H1 (cell line): ENCODE measurements at regions not wholly inside any gene's neighbourhood (a gene's known extent, or its start where the extent isn't known, plus 50 kb on each side); places are given as distances from the start of the nearest gene placed in this dataset.
"Not testable (repeated sequence)": the region's sequence is repeated elsewhere in the genome, so short reads cannot be mapped to it uniquely, and the experiment has no call there.

ENCODE experiments used
- CTCF ChIA-PET: fragments of 300-600 bp; sonication (Branson Sonifier 250); formaldehyde crosslinking; loops from one replicate; lab custom pipeline; 2021; ENCODE audit not compliant: partially characterized antibody; lab: Charles Lee
- POLR2A ChIA-PET: fragments of 300-600 bp; sonication (Branson Sonifier 250); formaldehyde crosslinking; loops from one replicate; lab custom pipeline; 2021; ENCODE audit warnings: inconsistent platforms; ENCODE audit not compliant: partially characterized antibody; lab: Charles Lee
- DNase-seq, 2 experiments: peaks; one replicate each; pipeline versions ENCODE4 v3.0.0 to v3.0.0-alpha.2; 2010 to 2022; ENCODE audit warnings: low spot score in 2 of 2, low read depth in 1 of 2, mixed read lengths in 1 of 2
- FAIRE-seq: peaks from 2 replicates; lab custom pipeline; 2011; peaks lifted over from hg19 to GRCh38; lab: Jason Lieb, UNC
- H2AFZ ChIP-seq: 2 replicates; pipeline ENCODE4 v1.8.1; 2012; ENCODE audit warnings: low read length, inconsistent platforms
- H2AK5ac ChIP-seq: 2 replicates; pipeline ENCODE4 v1.6.1; 2013; ENCODE audit warnings: low read depth, low read length
- H2BK120ac ChIP-seq: replicated peaks from 2 replicates; pipeline ENCODE3; 2013; ENCODE audit warnings: low read depth, low read length, inconsistent platforms
- H2BK12ac ChIP-seq: 2 replicates; pipeline ENCODE4 v1.6.1; 2013; ENCODE audit warnings: low read depth, low read length
- H2BK15ac ChIP-seq: 2 replicates; pipeline ENCODE4 v1.6.1; 2013; ENCODE audit warnings: low read length
- H2BK20ac ChIP-seq: 2 replicates; pipeline ENCODE4 v1.6.1; 2013; ENCODE audit warnings: low read length
- H2BK5ac ChIP-seq: 2 replicates; pipeline ENCODE4 v1.6.1; 2013; ENCODE audit warnings: low read depth, low read length
- H3K14ac ChIP-seq: 2 replicates; pipeline ENCODE4 v1.6.1; 2013; ENCODE audit warnings: inconsistent platforms; ENCODE audit not compliant: insufficient read length
- H3K18ac ChIP-seq: 2 replicates; pipeline ENCODE4 v1.6.1; 2013; ENCODE audit warnings: low read length; ENCODE audit errors: extremely low read depth
- H3K23ac ChIP-seq: 2 replicates; pipeline ENCODE4 v1.6.1; 2013; ENCODE audit warnings: inconsistent platforms; ENCODE audit not compliant: insufficient read length
- H3K23me2 ChIP-seq: 2 replicates; pipeline ENCODE4 v1.6.1; 2013; ENCODE audit warnings: low read depth, low read length
- H3K27ac ChIP-seq: 2 replicates; pipeline ENCODE4 v1.6.1; 2011; ENCODE audit warnings: low read depth, low read length, inconsistent platforms
- H3K27me3 ChIP-seq, 4 experiments: replicated peaks in 1 of 4; 1 replicate in 1 of 4; 2 replicates in 3 of 4; pipeline versions ENCODE4 v1.6.1 to v1.8.1; 2011 to 2013; ENCODE audit warnings: low read length in 3 of 4, mild to moderate bottlenecking in 3 of 4, inconsistent platforms in 2 of 4, mixed read lengths in 2 of 4, moderate library complexity in 1 of 4; ENCODE audit not compliant: control insufficient read depth in 3 of 4, insufficient read depth in 3 of 4; ENCODE audit errors: extremely low read depth in 1 of 4
- H3K36me3 ChIP-seq, 4 experiments: 2 replicates each; pipeline versions ENCODE4 v1.6.1 to v1.8.1; 2011 to 2013; ENCODE audit warnings: mild to moderate bottlenecking in 4 of 4, low read length in 3 of 4, moderate library complexity in 2 of 4, control low read depth in 1 of 4, inconsistent platforms in 1 of 4; ENCODE audit not compliant: insufficient read depth in 4 of 4, control insufficient read depth in 2 of 4
- H3K4ac ChIP-seq: replicated peaks from 2 replicates; pipeline ENCODE3; 2013; ENCODE audit warnings: low read length, low read depth, mixed read lengths, inconsistent platforms; ENCODE audit not compliant: insufficient read length
- H3K4me1 ChIP-seq, 4 experiments: replicated peaks in 1 of 4; 1 replicate in 1 of 4; 2 replicates in 3 of 4; pipeline versions ENCODE4 v1.6.1 to v1.8.1; 2011 to 2013; ENCODE audit warnings: low read length in 3 of 4, inconsistent platforms in 2 of 4, mixed read lengths in 1 of 4; ENCODE audit not compliant: insufficient read depth in 4 of 4, control insufficient read depth in 3 of 4
- H3K4me2 ChIP-seq, 2 experiments: 2 replicates each; pipeline versions ENCODE4 v1.6.1 to v1.8.1; 2011 to 2013; ENCODE audit warnings: low read depth in 2 of 2, low read length in 2 of 2, control low read depth in 1 of 2, inconsistent platforms in 1 of 2, mild to moderate bottlenecking in 1 of 2; ENCODE audit not compliant: insufficient read depth in 1 of 2
- H3K4me3 ChIP-seq, 4 experiments: fragments of 200-600, 300-600 bp in 1 of 4; sonication (generic), shearing (Covaris generic), sonication (Bioruptor Twin) in 1 of 4; 2 replicates each; pipeline versions ENCODE4 v1.5.1 to v1.8.1; 2011 to 2016; ENCODE audit warnings: low read length in 4 of 4, low read depth in 3 of 4, control low read depth in 2 of 4, inconsistent platforms in 2 of 4, mild to moderate bottlenecking in 2 of 4, mixed read lengths in 1 of 4, moderate library complexity in 1 of 4; ENCODE audit not compliant: insufficient read depth in 2 of 4; ENCODE audit errors: extremely low read depth in 1 of 4
- H3K56ac ChIP-seq: replicated peaks from 2 replicates; pipeline ENCODE3; 2013; ENCODE audit warnings: low read depth, mild to moderate bottlenecking, mixed read lengths, low read length, inconsistent platforms; ENCODE audit not compliant: insufficient read length
- H3K79me1 ChIP-seq: 2 replicates; pipeline ENCODE4 v1.6.1; 2013; ENCODE audit warnings: low read depth, low read length, control low read depth
- H3K79me2 ChIP-seq, 2 experiments: 2 replicates each; pipeline versions ENCODE4 v1.6.1 to v1.8.1; 2012 to 2013; ENCODE audit warnings: low read length in 2 of 2, mild to moderate bottlenecking in 2 of 2, inconsistent platforms in 1 of 2; ENCODE audit not compliant: insufficient read depth in 2 of 2, control insufficient read depth in 1 of 2
- H3K9ac ChIP-seq, 4 experiments: replicated peaks in 1 of 4; 1 replicate in 1 of 4; 2 replicates in 3 of 4; pipeline versions ENCODE4 v1.6.1 to v1.8.1; 2011 to 2013; ENCODE audit warnings: low read depth in 3 of 4, low read length in 3 of 4, control low read depth in 2 of 4, mild to moderate bottlenecking in 2 of 4, moderate library complexity in 2 of 4, inconsistent platforms in 1 of 4; ENCODE audit errors: extremely low read depth in 1 of 4
- H3K9me3 ChIP-seq, 2 experiments: 2 replicates each; pipeline versions ENCODE4 v1.6.1 to v1.8.1; 2012 to 2013; ENCODE audit warnings: mild to moderate bottlenecking in 2 of 2, moderate library complexity in 2 of 2, control low read depth in 1 of 2, inconsistent platforms in 1 of 2, low read depth in 1 of 2, low read length in 1 of 2, mixed read lengths in 1 of 2; ENCODE audit not compliant: insufficient read depth in 2 of 2
- H4K20me1 ChIP-seq, 2 experiments: replicated peaks in 1 of 2; 2 replicates each; pipeline versions ENCODE3 to v1.8.1; 2011 to 2013; ENCODE audit warnings: inconsistent platforms in 2 of 2, low read length in 2 of 2, mild to moderate bottlenecking in 1 of 2; ENCODE audit not compliant: insufficient read depth in 2 of 2, control insufficient read depth in 1 of 2
- H4K5ac ChIP-seq: 2 replicates; pipeline ENCODE4 v1.6.1; 2013; ENCODE audit warnings: low read length, low read depth, mixed read lengths, inconsistent platforms; ENCODE audit not compliant: insufficient read length
- H4K8ac ChIP-seq: 2 replicates; pipeline ENCODE4 v1.8.0; 2013; ENCODE audit warnings: mild to moderate bottlenecking, moderate library complexity, low read length, inconsistent platforms; ENCODE audit not compliant: insufficient read depth; ENCODE audit errors: extremely low read depth
- H4K91ac ChIP-seq: replicated peaks from 2 replicates; pipeline ENCODE3; 2013; ENCODE audit warnings: low read length, mixed read lengths, inconsistent platforms; ENCODE audit not compliant: insufficient read length
- WGBS, 2 experiments: shearing (Covaris generic) in 1 of 2; methylation state at CpG; one replicate each; pipeline versions ENCODE4 v1.1.6 to v1.1.7; 2013 to 2015; ENCODE audit warnings: low lambda C conversion rate in 2 of 2, mixed read lengths in 2 of 2, inconsistent platforms in 1 of 2, low coverage in 1 of 2, missing lambda C conversion rate in 1 of 2; ENCODE audit not compliant: insufficient replicate concordance in 2 of 2, insufficient coverage in 1 of 2, insufficient read length in 1 of 2; ENCODE audit errors: extremely low coverage in 1 of 2, missing lambda C conversion rate in 1 of 2; 5-methylcytosine and 5-hydroxymethylcytosine counted together

- H3K23ac ChIP-seq, result not testable (repeated sequence)
Observed at GRCh38 chr4:49322610-49323572, 336.8 kb downstream of the CWH43 start.

More at GRCh38 chr4:49322610-49323572, 336.8 kb downstream of the CWH43 start:
- H3K56ac ChIP-seq, H3K36me3 ChIP-seq, H3K4me3 ChIP-seq, H3K4ac ChIP-seq, H3K4me2 ChIP-seq, H3K18ac ChIP-seq, H4K20me1 ChIP-seq, H4K8ac ChIP-seq, H2AK5ac ChIP-seq, H3K23me2 ChIP-seq, H2BK5ac ChIP-seq, H2BK12ac ChIP-seq, H2BK15ac ChIP-seq, POLR2A ChIA-PET, H2BK20ac ChIP-seq, FAIRE-seq, H2BK120ac ChIP-seq, H3K79me1 ChIP-seq, H3K27ac ChIP-seq, H3K4me1 ChIP-seq, H3K79me2 ChIP-seq, H3K14ac ChIP-seq, H4K91ac ChIP-seq, DNase-seq, CTCF ChIA-PET, H2AFZ ChIP-seq, H3K9ac ChIP-seq, H4K5ac ChIP-seq, H3K27me3 ChIP-seq: not testable (repeated sequence)
- WGBS, 2 experiments, result 81% methylated on average over 22 of the region's 22 CpGs; no CpG with 5 or more reads in 1 of the 2 experiments
- peaks cover 18 to 29% of the 10 kb centered on the region in 2 experiments for H3K9me3 ChIP-seq
